GM18517 (cell line): ENCODE measurements at regions not wholly inside any gene's neighbourhood (a gene's known extent, or its start where the extent isn't known, plus 50 kb on each side); places are given as distances from the start of the nearest gene placed in this dataset.
"Not testable (repeated sequence)": the region's sequence is repeated elsewhere in the genome, so short reads cannot be mapped to it uniquely, and the experiment has no call there.

Experiments used
- ATAC-seq: cut with Tn5 transposase; IDR thresholded peaks from one replicate; pipeline ENCODE4 v1.9.1; 2021; ENCODE audit warnings: mild to moderate bottlenecking, moderate library complexity; ENCODE audit not compliant: unreplicated experiment

- ATAC-seq = no peak
Measured at GRCh38 chr12:29899212-29899931, 115.6 kb upstream of the TMTC1 start.

GRCh38 chr12:29895966-29896365 is 112.2 kb upstream of the TMTC1 start:
- ATAC-seq = no peak

- ATAC-seq = no peak
Measured at GRCh38 chr12:29893002-29893401, 109.3 kb upstream of the TMTC1 start.

GRCh38 chr12:29891792-29892191 is 108.0 kb upstream of the TMTC1 start:
- ATAC-seq = no peak

- no peak for ATAC-seq
Measured at GRCh38 chr12:29889737-29890136, 106.0 kb upstream of the TMTC1 start.

GRCh38 chr12:29888777-29889176 is 105.0 kb upstream of the TMTC1 start:
- ATAC-seq = no peak

- not testable (repeated sequence) for ATAC-seq
Measured at GRCh38 chr12:29884957-29885356, 101.2 kb upstream of the TMTC1 start.

GRCh38 chr12:29883941-29884554 is 100.3 kb upstream of the TMTC1 start:
- no peak for ATAC-seq

GRCh38 chr12:29883525-29883924 is 99.8 kb upstream of the TMTC1 start:
- ATAC-seq = no peak

GRCh38 chr12:29882846-29883245 is 99.1 kb upstream of the TMTC1 start:
- ATAC-seq = no peak

GRCh38 chr12:29880987-29881386 is 97.2 kb upstream of the TMTC1 start:
- no peak for ATAC-seq

GRCh38 chr12:29879606-29880308 is 96.0 kb upstream of the TMTC1 start:
- ATAC-seq = no peak

- ATAC-seq = no peak
Measured at GRCh38 chr12:29869946-29870345, 86.2 kb upstream of the TMTC1 start.

GRCh38 chr12:29867823-29868222 is 84.1 kb upstream of the TMTC1 start:
- ATAC-seq = no peak

- no peak for ATAC-seq
Measured at GRCh38 chr12:29863665-29864064, 79.9 kb upstream of the TMTC1 start.

GRCh38 chr12:29858270-29858786 is 74.6 kb upstream of the TMTC1 start:
- ATAC-seq = no peak

- no peak for ATAC-seq
Measured at GRCh38 chr12:29847246-29847645, 63.5 kb upstream of the TMTC1 start.

GRCh38 chr12:29844667-29845066 is 60.9 kb upstream of the TMTC1 start:
- no peak for ATAC-seq

GRCh38 chr12:29843036-29843435 is 59.3 kb upstream of the TMTC1 start:
- ATAC-seq = no peak

GRCh38 chr12:29838768-29839167 is 55.0 kb upstream of the TMTC1 start:
- no peak for ATAC-seq
